ENCODE measurements at regions not wholly inside any gene's neighbourhood (a gene's known extent, or its start where the extent isn't known, plus 50 kb on each side); places are given as distances from the start of the nearest gene placed in this dataset.

GRCh38 chr5:167574464-167574863, 717.0 kb upstream of the WWC1 start:
- intact Hi-C loops (cut with micrococcal nuclease) = no loop called here
- CTCF ChIA-PET = no interaction called here

More at GRCh38 chr5:167574464-167574863, 717.0 kb upstream of the WWC1 start:
- no peaks in the 10 kb centered on the region for H3K36me3 ChIP-seq (ENCODE audit: control insufficient read depth in 2 of 2, extremely low read depth in 1 of 2, insufficient read depth in 2 of 2, low read length in 2 of 2)
- FAIRE-seq (no peak), DNase-seq (ENCODE audit: low read depth, low spot score) (no peak)
- H3K27me3 ChIP-seq (ENCODE audit: control insufficient read depth in 2 of 2, insufficient read depth in 2 of 2, low read length in 2 of 2) = peaks cover 0 to 6% of the 10 kb centered on the region in 2 experiments
- no peaks in the 10 kb centered on the region for H3K9me3 ChIP-seq (replicated peaks; ENCODE audit: control insufficient read depth, insufficient read depth, low read length)
- H4K20me1 ChIP-seq (replicated peaks; ENCODE audit: control insufficient read depth, extremely low read depth, insufficient read depth, low read length) = no peaks in the 10 kb centered on the region
- no TSS peak for BruUV-seq (replicated peaks)
- no peak overlapping the region for H3K4me2 ChIP-seq (ENCODE audit: insufficient read depth, low read length)
- H3K9ac ChIP-seq (replicated peaks; ENCODE audit: extremely low read depth, insufficient read depth, low read length) = no peak overlapping the region
- no peaks in the 10 kb centered on the region for H3K79me2 ChIP-seq (ENCODE audit: control insufficient read depth, insufficient read depth, low read length)
- no peaks in the 10 kb centered on the region for H3K9me1 ChIP-seq (replicated peaks; ENCODE audit: control insufficient read depth, extremely low read depth, insufficient read depth, low read length)
- POLR2A ChIA-PET = no interaction called here
- dilution Hi-C loops (cut with MboI; ENCODE audit: extremely low pct_ligation_motif_present, low sequenced_read_pairs) = no loop called here
- no peaks in the 10 kb centered on the region for H3K4me1 ChIP-seq (ENCODE audit: control insufficient read depth, extremely low read depth, insufficient read depth, low read length)
- no peak overlapping the region for H3K4me3 ChIP-seq (replicated peaks in 1 of 3; ENCODE audit: insufficient read depth in 1 of 3, low read depth in 1 of 3, low read length in 3 of 3)
- TF ChIP-seq MYC (IDR thresholded peaks at IDR 0.05; ENCODE audit: low read depth, low read length) (no peak), FOS (IDR thresholded peaks at IDR 0.05; ENCODE audit: borderline replicate concordance, insufficient read depth, low read length) (no peak), POLR2A (IDR thresholded peaks at IDR 0.05; ENCODE audit: low read depth, low read length) (no peak), GATA2 (IDR thresholded peaks at IDR 0.05; ENCODE audit: insufficient read depth, insufficient read length, low read depth, low read length) (no peak), JUN (IDR thresholded peaks at IDR 0.05; ENCODE audit: borderline replicate concordance, insufficient read depth, insufficient read length, low read depth) (no peak), EZH2 (IDR thresholded peaks at IDR 0.05; ENCODE audit: borderline replicate concordance, low read depth, low read length, severe bottlenecking) (no peak), MAX (IDR thresholded peaks at IDR 0.05; ENCODE audit: insufficient read depth, insufficient read length) (no peak), POLR2AphosphoS5 (IDR thresholded peaks at IDR 0.05; ENCODE audit: insufficient read depth, low read depth, low read length) (no peak), CTCF (IDR thresholded peaks at IDR 0.05; ENCODE audit: extremely low read depth in 1 of 2, insufficient read depth in 1 of 2, low read depth in 1 of 2, low read length in 2 of 2) (no peak)
- no peak overlapping the region for H3K27ac ChIP-seq (ENCODE audit: insufficient read depth, low read depth, low read length)
- no peak overlapping the region for H2AFZ ChIP-seq (ENCODE audit: low read depth, low read length)

Measured in endothelial cell of umbilical vein (primary cell).